Caco-2 (cell line): ENCODE measurements at regions not wholly inside any gene's neighbourhood (a gene's known extent, or its start where the extent isn't known, plus 50 kb on each side); places are given as distances from the start of the nearest gene placed in this dataset.

Experiments
- BruUV-seq: library from RNA; stranded (reverse); fragments of 400-500 nt; replicated peaks from 2 replicates; lab custom pipeline; 2021; lab: Mats Ljungman, UMichigan
- CTCF ChIA-PET: fragments of 300-600 bp; sonication (Branson Sonifier 250); formaldehyde crosslinking; loops from one replicate; lab custom pipeline; 2022; ENCODE audit warnings: antibody characterized with exemption; lab: Charles Lee
- POLR2A ChIA-PET: fragments of 300-600 bp; sonication (Branson Sonifier 250); formaldehyde crosslinking; loops from one replicate; lab custom pipeline; 2022; ENCODE audit warnings: antibody characterized with exemption; lab: Charles Lee
- DNase-seq, 2 experiments: peaks; one replicate each; pipeline versions ENCODE4 v3.0.0 to v3.0.0-alpha.2; 2020 to 2022
- H3K27me3 ChIP-seq: replicated peaks from 2 replicates; pipeline ENCODE4 v1.6.0; 2011; ENCODE audit warnings: low read length; ENCODE audit not compliant: control insufficient read depth, insufficient read depth
- H3K36me3 ChIP-seq: 2 replicates; pipeline ENCODE4 v1.5.1; 2011; ENCODE audit warnings: low read length; ENCODE audit not compliant: control insufficient read depth, insufficient read depth
- H3K4me1 ChIP-seq: fragments of 250-450 bp; sonication (Bioruptor Pico); 2 replicates; pipeline ENCODE4 v1.5.1; 2020; ENCODE audit warnings: mild to moderate bottlenecking
- H3K4me3 ChIP-seq: 2 replicates; pipeline ENCODE4 v1.5.1; 2011; ENCODE audit warnings: low read depth, mild to moderate bottlenecking, control low read depth, low read length
- H3K9me3 ChIP-seq: fragments of 250-450 bp; sonication (Bioruptor Pico); 2 replicates; pipeline ENCODE4 v1.5.1; 2020; ENCODE audit warnings: mild to moderate bottlenecking, moderate library complexity
- H3K27ac Mint-ChIP-seq: one replicate; pipeline ENCODE4 v1.8.0; 2022; ENCODE audit warnings: mixed read lengths; ENCODE audit not compliant: unreplicated experiment
- H3K27me3 Mint-ChIP-seq: one replicate; pipeline ENCODE4 v1.8.0; 2022; ENCODE audit warnings: mixed read lengths; ENCODE audit not compliant: insufficient read depth, unreplicated experiment
- H3K36me3 Mint-ChIP-seq: one replicate; pipeline ENCODE4 v1.8.0; 2022; ENCODE audit warnings: mild to moderate bottlenecking, mixed read lengths; ENCODE audit not compliant: insufficient read depth, unreplicated experiment
- H3K4me1 Mint-ChIP-seq: one replicate; pipeline ENCODE4 v1.8.0; 2022; ENCODE audit warnings: low read depth, mixed read lengths; ENCODE audit not compliant: unreplicated experiment
- H3K4me3 Mint-ChIP-seq: one replicate; pipeline ENCODE4 v1.8.0; 2022; ENCODE audit warnings: mild to moderate bottlenecking, moderate library complexity, mixed read lengths; ENCODE audit not compliant: unreplicated experiment
- H3K9me3 Mint-ChIP-seq: one replicate; pipeline ENCODE4 v1.8.0; 2022; ENCODE audit warnings: mixed read lengths; ENCODE audit not compliant: unreplicated experiment
- intact Hi-C: fragments of 100-400 bp; cut with micrococcal nuclease; formaldehyde crosslinking; loops from one replicate; pipeline ENCODE4 v1.10.0; 2022; ENCODE audit not compliant: unreplicated experiment
- TF ChIP-seq, protein P1 (sequence below), 2 experiments: fragments of 200-600 bp in 1 of 2; IDR thresholded peaks; 1 replicate in 1 of 2; 2 replicates in 1 of 2; pipeline versions ENCODE4 v1.5.1 to v1.8.0; 2011 to 2022; ENCODE audit warnings: antibody characterized with exemption in 1 of 2, control low read depth in 1 of 2, inconsistent platforms in 1 of 2, low read depth in 1 of 2, low read length in 1 of 2, mild to moderate bottlenecking in 1 of 2, moderate library complexity in 1 of 2; ENCODE audit not compliant: insufficient read depth in 1 of 2, severe bottlenecking in 1 of 2, unreplicated experiment in 1 of 2

DNA sequence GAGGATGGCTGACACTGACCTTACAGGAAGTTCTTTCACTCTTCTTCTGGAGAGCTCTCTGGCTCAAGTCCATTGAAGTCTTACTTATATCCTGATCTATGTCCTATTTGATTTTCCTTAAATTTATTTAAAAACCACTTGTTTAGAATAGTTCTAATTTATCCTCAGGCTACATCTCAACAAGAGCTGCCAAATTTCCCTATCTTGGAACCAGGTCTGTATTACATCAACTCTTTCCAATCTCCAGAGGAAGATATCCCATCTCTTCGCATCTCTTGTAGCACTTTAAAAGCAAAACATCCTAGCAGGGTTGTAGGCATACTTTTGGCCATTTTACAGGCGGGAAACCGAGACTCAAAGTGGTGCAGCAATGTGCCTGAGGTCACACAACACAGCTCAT is 290.5 kb upstream of the TEX13C start:
- TF ChIP-seq, protein P1, sequence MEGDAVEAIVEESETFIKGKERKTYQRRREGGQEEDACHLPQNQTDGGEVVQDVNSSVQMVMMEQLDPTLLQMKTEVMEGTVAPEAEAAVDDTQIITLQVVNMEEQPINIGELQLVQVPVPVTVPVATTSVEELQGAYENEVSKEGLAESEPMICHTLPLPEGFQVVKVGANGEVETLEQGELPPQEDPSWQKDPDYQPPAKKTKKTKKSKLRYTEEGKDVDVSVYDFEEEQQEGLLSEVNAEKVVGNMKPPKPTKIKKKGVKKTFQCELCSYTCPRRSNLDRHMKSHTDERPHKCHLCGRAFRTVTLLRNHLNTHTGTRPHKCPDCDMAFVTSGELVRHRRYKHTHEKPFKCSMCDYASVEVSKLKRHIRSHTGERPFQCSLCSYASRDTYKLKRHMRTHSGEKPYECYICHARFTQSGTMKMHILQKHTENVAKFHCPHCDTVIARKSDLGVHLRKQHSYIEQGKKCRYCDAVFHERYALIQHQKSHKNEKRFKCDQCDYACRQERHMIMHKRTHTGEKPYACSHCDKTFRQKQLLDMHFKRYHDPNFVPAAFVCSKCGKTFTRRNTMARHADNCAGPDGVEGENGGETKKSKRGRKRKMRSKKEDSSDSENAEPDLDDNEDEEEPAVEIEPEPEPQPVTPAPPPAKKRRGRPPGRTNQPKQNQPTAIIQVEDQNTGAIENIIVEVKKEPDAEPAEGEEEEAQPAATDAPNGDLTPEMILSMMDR (IDR thresholded peaks at IDR 0.05; ENCODE audit: insufficient read depth in 1 of 2, low read depth in 1 of 2, low read length in 1 of 2, severe bottlenecking in 1 of 2, unreplicated experiment in 1 of 2): no peak
- H3K4me3 Mint-ChIP-seq: no peak overlapping the region
- Histone ChIP-seq H3K4me1 (no peaks in the 10 kb centered on the region), H3K27me3 (no peaks in the 10 kb centered on the region), H3K36me3 (no peaks in the 10 kb centered on the region), H3K4me3 (no peak overlapping the region), H3K9me3 (no peaks in the 10 kb centered on the region)
- ChIA-PET CTCF (no interaction called here), POLR2A (no interaction called here)
- H3K4me1 Mint-ChIP-seq: no peaks in the 10 kb centered on the region
- no peak overlapping the region for H3K27ac Mint-ChIP-seq
- intact Hi-C loops: no loop called here
- no TSS peak for BruUV-seq
- DNase-seq: no peak
- H3K27me3 Mint-ChIP-seq: no peaks in the 10 kb centered on the region
- H3K36me3 Mint-ChIP-seq: no peaks in the 10 kb centered on the region
- no peaks in the 10 kb centered on the region for H3K9me3 Mint-ChIP-seq
